ENCODE measurements at regions not wholly inside any gene's neighbourhood (a gene's known extent, or its start where the extent isn't known, plus 50 kb on each side); places are given as distances from the start of the nearest gene placed in this dataset.

DNA sequence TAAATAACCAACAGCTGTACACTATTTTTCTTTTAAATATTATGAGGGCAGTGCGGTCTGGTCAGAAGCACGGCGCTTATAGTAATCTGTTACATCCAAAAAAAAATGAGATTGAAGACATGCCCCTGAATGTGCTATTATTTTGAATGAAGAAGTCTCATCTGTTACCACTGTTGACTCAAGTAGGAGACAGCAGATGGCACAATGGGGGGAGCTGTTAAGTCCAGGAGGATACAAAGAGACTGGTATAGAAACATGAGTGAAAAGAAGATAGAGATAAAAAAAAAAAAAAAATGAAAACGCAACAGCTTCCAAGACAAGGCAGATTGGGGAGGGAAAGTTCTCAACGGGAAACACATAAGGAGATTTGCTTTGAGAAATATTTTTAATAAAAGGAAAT lies 425.5 kb upstream of the PKDCC start:
- TF ChIP-seq CTCF (conservative IDR thresholded peaks at IDR 0.05; ENCODE audit: low read depth, low read length) = no peak
- TF ChIP-seq EZH2 (IDR thresholded peaks at IDR 0.05; ENCODE audit: borderline replicate concordance, low read depth, low read length, poor library complexity, severe bottlenecking) = no peak

Data from A673 (cell line).